ENCODE measurements at regions not wholly inside any gene's neighbourhood (a gene's known extent, or its start where the extent isn't known, plus 50 kb on each side); places are given as distances from the start of the nearest gene placed in this dataset.

DNA sequence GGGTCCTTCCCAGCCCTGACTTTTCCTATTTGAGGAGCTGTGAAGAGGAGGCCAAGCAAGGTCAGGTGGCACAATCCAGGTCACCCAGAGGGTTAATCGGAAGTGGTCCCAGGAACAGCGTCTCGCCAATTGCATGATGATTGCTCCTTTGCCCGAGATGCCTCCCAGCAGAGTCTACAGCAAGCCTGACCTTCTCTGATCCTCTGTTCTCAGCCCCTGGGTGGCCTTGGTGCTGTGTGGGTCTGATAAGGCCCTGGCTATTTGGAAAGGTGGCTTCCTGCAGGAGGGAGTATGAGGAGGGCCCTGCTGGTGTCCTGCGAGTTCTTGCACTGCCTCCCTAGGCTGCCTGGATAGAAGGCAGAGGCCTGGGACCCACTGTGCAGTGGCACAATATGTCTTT is 116.2 kb downstream of the FOXD2 start:
- DNase-seq (ENCODE audit: low read depth): no peak

DNA sequence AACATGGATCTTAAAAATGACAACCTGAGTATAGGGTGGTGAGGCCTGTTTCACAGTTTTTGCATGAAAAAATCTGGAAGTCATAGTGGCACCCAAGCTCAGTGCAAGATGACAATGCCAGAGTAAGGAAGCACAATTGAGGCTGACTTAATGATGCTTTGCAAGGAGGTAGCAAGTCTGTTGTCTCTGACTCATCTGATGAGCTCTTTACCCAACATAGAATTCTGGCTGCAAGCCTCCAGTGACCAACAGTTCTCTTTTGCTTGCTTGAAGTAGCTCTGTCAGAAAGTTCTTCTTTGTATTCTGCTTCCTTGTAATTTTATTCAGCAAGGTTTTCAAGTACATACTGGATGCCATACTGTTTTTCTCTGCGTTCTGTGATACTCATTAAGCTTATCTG is 117.1 kb downstream of the FOXD2 start:
- no peak for DNase-seq (ENCODE audit: low read depth)

DNA sequence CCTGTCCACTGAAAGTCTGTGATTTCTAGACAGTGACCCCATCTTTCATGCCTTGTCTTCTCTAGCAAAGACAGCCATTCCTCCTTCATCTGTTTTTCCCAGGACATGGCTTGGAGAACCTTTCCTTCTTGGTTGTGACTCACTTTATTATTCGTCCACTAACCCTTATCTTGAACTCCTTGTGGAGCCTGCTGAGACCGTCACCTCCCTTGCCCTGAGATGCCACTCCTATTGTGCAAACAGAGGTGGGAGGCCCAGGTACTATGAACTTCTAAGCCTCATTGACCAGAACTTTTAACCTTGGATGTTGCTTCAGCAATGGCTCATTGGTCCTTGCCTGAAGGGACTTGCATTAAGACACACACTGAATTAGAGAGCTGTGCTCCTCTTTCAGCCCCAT is 117.5 kb downstream of the FOXD2 start:
- DNase-seq (ENCODE audit: low read depth): no peak

DNA sequence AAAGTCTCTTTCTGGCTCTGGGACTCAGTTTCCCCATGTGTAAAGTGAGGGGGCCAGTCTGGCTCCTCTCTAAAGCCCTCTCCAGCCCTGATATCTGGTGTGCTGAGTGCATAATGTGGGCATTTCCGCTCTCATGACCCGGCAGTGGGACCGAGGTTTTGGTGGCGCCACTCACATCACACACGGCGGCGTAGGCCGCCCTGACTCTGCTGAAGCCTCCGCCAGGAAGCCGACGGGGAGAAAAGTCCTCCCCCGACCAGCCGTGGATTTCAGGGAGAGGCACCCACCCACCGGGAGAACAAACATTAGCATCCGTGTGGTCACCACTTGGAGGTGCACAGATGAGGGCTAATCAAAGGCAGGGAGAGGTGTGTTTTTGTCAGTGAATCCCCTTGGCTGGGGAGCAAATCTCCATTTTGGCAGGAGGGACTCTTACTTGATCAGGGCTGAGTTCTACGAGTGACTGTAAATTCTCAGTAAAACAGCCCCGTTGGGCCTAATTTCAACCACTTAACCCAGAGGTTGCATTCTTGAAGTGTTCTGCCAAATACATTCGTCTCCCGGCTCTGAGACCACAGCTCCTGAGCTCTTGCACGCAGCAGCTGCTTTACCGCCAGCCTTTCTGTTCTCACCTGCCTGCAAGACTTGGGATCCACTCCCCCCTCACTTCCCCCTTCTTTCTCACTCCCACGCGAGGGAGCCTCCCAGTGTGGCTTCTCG is 118.2 kb downstream of the FOXD2 start:
- no peak for DNase-seq (ENCODE audit: low read depth)

DNA sequence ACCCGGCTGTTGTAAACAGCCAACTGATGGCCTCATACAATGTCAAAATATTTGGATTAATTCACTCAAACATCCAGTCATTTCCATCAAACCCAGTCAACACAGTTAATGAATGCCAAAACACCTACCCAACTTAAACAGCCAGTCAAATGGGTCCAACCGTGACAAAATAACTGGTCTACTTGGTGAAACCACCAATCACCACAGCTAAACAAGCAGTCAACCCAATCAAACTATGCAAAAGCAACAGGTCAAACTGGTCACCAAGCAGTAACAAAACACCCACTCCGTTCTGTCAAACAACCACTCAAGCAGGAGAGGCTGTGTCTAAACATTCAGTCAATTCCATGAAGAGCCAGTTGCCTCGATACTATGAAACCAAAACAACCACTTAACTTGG is 119.2 kb downstream of the FOXD2 start:
- DNase-seq (ENCODE audit: low read depth): no peak

DNA sequence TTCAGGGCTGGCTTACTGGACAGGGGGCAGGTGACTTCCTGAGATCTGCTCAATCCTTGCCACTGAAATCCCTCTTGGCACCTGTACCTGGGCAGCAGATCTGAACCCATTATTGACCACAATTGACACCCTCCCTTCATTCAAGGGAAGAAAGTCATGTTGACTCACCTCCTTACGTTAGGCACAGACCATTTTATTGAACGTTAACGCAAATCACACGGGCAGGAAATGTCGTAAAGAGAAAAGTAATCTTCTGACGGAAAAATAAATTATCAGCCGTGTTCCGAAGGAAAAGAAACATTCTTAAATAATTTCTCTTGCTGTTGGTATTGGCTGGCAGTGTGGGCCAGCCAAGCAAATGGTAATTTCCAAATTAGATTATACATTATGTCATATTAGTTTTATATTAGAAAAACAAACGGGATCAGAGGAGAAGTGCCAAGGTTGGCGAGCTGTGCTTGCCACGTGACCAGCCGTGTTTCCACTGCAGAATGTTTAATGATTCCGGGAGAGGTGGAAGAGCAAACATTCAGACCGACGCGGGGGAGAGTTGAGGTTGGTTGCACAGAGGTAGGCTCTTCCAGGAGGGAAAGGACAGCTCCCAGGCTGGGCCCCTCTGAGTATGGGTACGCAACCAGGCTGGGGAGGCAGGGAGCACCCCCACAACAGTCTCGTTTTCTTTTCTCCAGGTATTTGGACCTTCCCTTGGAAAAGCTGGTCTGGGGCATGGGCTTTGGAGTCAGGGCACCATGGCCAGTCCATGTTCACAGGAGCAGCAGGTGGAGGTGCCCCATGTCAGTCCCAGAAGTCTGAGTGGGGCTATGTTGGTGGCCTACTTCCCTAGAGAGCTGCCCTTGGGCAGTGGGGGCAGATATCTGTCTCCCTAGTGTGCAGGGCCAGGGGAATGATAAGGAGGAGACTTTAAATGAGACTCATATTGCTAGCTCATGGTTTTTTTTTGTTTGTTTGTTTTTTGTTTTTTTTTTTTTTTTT is 121.1 kb downstream of the FOXD2 start:
- no peak for DNase-seq (ENCODE audit: low read depth)

DNA sequence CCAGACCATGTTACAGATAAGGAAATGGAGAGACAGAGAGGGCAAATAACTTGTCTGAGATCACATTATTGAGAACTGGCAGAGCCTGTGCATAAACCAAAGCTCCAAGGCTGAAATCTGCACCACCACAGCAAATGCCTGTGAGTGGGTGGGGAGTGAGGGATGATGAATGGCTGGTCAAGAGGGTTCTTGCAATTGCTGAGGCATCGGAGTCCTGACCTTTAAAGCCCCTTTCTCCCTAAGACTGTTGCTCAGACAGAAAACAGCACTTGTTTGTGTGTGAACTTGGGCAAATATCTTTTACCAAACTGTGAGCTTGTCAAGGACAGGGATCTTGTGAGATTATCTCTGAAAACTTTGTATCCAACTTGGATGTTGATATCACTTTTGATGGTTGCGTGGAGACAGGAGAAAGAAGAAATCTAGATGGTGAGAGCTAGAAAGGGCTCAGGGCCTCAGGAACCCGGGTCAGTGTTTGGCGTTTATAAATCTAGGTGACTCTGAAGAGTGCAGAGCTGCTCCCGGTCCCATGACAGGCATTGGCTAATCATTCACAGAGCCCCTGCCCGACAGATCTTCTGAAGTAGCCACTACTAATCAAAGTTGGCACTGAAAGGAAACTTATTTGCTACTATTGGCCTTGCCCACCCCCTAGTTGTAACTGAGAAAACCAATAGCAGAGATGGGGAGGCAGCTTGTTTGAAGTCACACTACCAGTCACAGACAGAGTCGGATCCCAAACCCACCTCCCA is 122.3 kb downstream of the FOXD2 start:
- no peak for DNase-seq (ENCODE audit: low read depth)

DNA sequence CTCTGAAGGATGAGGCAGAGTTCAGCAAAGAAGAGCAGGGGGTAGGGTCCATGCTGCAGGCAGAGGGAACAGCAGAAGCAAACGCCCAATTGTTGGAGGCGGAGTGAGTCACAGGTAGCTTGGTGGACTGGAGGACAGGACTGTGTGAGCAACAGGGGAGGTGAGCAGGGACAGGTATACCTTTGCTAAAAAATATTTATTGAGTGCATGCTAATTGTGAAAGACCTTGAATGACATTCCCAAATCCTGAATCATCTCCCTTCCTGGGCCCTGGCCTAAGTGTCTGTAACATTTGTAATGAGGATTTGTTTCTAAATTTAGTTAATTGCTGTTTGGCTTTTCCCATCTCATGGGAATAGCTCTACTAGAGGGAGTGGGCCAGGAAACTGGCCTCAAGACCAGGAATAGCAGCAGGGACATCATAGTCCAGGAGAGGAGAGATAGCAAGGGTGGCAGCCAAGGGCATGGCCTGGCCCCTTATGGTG is 123.7 kb downstream of the FOXD2 start:
- no peak for DNase-seq (ENCODE audit: low read depth)

DNA sequence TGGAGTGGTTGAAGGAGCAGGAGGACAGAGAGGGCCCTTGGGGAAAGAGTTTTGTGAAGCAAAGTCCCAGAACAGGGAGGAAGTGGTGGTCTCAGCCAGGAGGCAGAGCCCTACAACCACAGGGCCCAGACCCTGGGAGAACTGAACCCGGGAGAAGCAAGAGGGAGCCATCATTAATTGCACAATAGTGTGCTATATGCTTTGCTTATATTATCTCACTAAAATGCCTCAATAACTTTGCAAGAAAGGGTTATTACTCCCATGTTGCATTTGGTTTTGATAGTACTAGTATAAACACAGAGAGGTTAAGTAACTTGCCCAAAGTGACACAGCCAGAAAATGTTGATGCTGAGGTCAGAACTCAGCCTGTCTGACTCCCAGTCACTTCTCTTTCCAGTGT is 124.3 kb downstream of the FOXD2 start:
- DNase-seq (ENCODE audit: low read depth): no peak

DNA sequence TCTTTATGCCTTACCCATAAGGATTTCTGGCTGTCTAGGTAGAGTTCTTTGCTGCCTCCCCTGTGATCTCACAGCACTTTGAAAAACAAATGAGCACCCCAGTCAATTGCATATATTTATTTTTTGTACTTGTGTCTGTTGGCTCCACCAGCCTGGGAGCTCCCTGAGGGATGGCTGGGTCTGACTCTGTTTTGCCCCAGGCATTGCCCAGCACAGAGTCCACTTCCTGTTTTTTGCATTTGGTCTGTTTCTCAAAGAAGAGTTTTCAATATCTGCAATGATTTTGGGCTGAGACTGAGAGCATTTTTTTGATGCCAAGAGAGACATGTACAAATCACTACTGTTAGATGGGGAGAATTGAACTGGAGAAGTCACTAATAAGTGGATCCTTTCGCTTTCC is 125.0 kb downstream of the FOXD2 start:
- DNase-seq (ENCODE audit: low read depth): no peak

DNA sequence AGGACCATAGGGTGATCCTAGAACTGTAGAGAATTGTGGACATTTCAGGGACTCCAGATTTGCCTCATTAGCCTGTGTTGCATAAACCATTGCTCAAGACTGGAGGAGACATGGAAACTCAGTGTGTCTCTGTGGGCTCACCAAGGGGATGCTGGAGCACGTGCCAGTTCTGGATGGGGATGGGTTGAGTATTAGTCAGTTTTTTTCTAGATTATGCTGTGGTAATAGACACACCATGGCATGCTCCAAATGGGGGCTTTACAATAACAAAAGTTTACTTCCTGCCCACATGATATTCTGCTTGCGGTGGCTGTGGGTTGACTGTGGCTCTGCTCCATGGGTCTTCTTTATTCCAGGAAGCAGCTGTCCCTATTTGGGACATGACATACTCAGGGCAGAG is 125.4 kb downstream of the FOXD2 start:
- DNase-seq (ENCODE audit: low read depth): no peak

DNA sequence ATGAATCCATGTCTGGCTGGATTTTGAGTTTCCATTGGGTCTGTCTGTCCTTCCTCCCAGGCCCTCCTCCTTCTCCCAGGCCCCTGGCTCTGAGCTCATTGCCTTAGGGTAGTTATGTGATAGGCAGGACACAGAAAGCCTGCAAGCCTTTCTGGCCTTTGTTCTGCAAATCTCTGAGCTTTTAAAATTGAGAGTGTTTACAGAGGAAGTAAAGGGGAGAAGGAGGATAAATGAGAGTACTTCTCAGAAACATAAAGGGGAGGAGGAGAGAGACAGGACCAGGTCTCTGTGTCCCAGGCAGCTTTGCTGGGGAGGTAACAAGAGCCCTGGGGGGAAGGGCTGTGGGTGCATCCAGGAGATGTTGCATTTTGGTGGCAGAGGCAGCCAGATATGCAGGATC is 126.7 kb downstream of the FOXD2 start:
- DNase-seq (ENCODE audit: low read depth): no peak

DNA sequence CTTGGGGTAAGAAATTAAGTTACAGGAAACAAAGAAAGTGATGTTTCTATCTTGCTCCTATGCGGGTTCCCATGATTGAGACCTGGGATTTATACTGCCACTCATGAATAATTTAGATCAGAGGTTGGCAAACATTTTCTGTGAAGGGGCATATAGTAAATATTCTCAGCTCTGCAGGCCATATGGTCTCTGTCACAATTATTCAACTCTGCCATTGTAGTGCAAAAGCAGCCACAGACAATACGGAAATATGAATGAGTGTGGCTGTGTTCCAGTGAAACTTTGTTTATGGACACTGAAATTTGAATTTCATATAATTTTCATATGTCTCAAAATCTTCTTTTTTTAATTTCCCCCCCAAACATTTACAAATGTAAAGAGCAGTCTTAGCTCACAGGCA is 127.2 kb downstream of the FOXD2 start:
- no peak for DNase-seq (ENCODE audit: low read depth)

DNA sequence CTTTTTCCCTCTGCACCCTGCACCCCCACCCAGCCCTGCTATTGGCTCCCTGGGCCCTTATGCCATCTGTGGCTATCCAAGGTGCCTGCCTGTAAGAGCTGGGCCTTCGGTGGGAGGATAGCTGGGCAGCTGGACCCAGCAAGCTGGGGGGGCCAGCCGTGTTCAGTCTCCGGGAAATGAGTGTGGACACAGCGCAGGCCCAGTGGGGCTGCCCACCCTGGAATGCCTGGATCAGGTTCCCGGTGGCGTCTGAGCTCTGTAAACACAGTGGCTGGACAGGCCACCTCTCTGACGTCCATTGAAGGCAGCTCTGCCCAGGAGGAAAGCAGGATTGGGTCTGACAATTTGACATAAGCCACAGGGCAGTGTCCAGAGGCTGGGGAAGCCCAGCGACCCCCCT is 127.8 kb downstream of the FOXD2 start:
- DNase-seq (ENCODE audit: low read depth): no peak

DNA sequence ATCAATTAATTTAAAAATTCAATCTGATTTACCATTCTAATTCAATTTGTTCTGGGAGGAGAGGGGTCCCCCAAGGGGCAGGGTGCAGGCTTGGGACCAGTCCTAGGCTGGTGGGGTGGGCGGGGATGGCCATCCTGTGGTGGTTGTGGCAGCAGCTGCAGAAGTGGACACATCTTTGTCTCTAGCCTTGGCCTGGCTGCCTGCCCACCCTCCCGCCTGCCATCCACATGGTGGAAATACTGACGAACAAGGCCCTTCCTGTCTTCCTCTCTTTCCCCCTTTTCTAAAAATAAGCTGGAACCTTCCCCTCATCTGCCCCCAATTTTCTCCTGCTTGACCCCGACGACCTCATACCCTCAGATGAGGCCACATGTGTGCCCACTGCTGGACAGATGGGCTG is 130.9 kb downstream of the FOXD2 start:
- no peak for DNase-seq (ENCODE audit: low read depth)

DNA sequence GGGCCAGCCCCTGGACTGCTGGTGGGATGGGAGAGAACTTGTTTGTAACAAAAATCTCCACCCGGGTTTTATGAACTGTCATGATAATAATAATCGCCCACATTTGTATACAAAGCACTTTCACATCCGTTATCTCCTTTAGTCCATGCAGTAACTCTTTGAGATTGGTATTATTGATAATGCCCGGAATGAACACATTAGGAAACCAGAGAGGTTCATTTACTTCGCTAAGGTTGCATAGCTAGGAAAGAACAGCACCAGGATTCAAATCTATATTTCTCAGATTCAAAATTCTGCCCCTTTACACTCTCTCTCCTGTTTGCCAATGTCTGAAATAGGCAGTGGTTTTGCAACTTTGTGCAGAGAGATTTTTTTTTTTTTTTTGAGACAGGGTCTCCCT is 131.4 kb downstream of the FOXD2 start:
- no peak for DNase-seq (ENCODE audit: low read depth)

DNA sequence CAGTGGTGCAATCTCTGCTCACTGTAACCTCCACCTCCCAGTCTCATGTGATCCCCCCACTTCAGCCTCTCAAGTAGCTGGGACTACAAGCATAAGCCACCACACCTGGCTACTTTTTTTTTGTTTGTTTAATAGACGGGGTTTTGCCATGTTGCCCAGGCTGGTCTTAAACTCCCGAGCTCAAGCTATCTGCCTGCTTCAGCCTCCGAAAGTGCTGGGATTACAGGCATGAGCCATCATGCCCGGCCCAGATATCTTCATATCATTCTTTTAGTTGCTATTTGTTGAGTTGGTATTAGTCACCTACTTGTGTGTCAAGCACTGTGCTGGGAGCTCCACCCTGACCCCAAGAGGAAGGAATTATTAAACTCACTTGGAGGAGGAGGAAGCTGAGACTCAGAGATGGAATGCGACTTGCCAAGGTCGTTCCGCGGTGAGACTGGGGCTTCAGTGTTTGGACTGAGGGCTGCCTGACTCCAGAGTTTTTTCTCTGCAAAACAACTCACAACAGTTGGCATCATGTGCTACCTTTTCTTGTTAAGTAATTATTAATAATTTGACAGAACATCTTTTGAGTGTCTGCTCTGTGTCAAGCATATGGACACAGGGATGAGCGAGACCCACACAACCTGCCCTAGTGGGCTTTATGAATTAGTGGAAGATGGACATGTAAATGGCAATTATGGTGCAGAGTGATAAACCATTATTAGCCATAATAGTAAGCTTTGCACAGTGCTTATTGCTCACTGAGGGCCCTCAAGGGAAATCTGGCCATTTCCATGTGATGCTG is 132.0 kb downstream of the FOXD2 start:
- DNase-seq (ENCODE audit: low read depth): no peak

DNA sequence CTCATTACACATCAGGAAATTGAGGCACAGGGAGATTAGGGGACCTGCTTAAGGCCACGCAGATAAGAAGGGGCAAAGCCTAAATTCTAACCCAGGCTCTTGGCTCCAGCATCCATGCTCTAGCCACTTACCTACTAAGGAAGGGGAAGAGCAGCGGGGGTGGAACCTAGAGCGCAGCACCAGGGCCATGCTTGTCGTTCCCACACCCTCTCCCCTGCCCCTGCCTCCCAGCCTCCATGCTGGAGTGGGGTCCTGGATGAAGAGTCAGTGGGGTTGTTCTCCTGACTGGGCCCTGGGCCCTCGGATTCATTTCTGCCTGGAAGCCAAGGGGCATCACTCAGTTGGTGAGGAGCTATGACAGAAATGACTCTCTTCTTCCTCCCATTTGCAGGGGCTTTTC is 133.3 kb downstream of the FOXD2 start:
- DNase-seq (ENCODE audit: low read depth): no peak

DNA sequence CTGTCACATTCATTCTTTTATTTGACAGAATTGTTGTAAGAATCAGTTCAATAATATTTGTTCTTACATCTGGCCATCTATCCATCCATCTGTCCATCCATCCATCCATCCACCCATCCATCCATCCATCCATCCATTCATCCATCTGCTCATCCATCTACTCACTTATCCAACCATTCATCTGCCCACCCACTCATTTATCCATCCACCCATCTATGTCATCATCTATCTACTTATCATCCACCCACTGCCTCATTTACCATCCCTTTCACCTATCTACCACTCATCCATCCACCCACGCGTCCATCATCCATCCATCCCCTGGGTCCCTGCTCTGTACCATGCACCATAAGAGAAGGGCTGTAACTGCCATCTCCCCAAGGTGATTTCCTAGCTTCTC is 134.1 kb downstream of the FOXD2 start:
- DNase-seq (ENCODE audit: low read depth): no peak

DNA sequence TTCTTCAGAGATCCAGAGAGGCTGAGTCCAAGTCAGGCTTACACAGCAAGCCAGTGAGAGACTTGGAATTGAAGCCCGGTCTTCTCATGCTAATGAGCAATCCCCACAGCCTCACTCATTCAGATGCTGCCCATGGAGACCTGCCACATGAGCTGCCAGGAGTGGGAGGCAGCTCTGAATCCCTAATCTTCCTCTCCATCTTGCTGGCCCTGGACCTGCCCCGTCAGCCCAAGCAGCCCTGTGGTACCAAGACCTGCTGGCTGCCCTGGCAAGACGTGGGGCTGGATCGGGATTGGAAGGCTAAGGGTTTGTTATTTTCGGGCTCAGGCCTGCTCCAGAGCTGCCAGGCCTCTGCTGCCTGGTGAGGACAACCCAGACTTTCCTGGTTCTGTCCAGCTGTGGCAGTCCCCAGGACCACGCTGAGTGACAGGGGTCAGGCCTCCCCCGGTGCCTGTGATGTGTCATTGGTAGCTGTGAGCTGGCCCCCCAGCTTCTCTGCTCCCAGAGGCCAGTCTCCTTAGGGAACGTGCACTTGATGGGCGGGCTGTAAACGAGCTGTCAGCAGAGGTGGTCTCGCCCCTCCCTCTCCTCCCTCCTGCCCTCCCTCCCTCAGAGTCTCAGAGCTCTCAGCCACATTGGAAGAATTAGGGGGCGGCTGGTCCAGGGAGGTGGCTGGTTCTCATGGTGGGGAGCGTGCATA is 135.0 kb downstream of the FOXD2 start:
- no peak for DNase-seq (ENCODE audit: low read depth)
